GM21390 (cell line): ENCODE measurements at regions not wholly inside any gene's neighbourhood (a gene's known extent, or its start where the extent isn't known, plus 50 kb on each side); places are given as distances from the start of the nearest gene placed in this dataset.

Source experiments
- ATAC-seq: cut with Tn5 transposase; IDR thresholded peaks from one replicate; pipeline ENCODE4 v1.9.1; 2021; ENCODE audit not compliant: unreplicated experiment

DNA sequence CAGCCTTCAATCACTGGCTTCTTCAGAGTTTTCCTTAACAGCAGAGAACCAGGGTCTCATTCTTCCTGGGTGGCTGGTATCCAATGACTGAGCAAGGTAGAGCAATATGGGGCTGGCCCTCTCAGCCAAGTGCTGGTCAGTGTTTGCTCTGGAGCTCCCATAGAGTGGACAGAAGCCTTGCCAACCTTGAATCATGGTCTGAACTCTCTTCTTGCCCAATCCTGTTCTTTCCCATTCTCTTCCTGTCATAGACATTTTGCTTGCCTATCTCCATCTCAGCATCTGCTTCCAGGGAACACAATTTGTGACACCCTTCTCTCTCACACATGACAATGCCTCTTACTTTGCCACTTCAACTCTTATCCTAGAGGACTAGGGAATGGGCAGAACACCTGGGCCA, 245.6 kb upstream of the PEX5L start:
- no peak for ATAC-seq

DNA sequence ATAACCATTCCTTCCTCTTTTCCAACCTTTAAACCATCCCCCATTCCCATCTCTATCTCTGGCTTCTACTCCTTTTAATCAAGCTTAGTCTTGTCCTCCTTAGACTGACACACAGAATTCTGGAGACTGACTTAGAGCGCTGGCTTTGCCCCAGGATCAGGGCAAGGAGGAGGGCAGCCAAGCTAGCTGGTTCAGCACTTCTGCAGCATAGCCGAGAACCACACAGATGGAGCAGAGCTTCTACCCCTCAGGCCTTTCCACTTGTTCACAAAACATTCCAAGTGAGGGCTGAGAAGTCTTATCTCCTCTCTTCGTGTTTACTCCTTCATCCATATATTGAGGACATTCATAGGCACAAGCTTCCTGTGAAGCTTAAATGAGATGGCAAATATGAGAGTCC, 246.5 kb upstream of the PEX5L start:
- ATAC-seq: no peak

- no peak for ATAC-seq
Measured at GRCh38 chr3:180284331-180285110, 247.8 kb upstream of the PEX5L start.

DNA sequence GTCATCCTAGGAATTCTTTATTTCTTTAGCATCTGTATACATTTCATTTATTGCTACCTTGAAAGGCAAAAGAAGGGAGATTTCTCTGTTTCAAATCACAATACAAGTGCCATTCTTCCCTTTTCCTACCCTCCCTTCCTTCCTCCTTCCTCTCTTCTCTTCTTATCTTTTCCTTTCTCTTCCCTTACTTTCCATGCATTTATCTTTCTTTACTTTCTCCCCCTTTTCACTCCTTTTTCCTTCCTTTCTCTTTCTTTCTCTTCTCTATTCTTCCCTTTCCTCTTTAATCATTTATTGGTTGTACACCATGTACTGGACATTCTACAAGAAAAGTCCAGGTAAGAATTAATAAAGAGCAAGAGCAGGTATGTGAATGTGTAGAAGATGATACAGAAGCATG, 251.0 kb upstream of the PEX5L start:
- ATAC-seq: no peak

- ATAC-seq: no peak
Measured at GRCh38 chr3:180288816-180289215, 252.1 kb upstream of the PEX5L start.

DNA sequence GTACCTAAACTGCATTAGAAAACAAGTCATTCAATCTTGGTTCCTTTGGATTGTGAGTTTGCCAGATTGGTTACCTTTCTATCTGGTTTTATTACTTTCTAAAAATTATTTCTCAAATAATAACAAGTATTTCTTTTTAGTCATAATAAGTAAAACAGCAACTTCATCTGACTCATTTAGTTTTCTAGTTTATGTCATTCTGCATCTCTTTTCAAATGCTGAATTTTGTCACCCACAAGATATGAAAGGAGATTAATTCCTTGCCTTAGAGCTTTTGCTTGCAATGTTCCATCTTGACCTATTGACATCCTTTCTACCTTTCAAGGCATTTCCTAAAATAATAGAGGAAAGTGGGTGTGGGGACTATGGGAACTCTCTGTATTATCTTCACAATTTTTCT, 253.6 kb upstream of the PEX5L start:
- ATAC-seq: no peak

DNA sequence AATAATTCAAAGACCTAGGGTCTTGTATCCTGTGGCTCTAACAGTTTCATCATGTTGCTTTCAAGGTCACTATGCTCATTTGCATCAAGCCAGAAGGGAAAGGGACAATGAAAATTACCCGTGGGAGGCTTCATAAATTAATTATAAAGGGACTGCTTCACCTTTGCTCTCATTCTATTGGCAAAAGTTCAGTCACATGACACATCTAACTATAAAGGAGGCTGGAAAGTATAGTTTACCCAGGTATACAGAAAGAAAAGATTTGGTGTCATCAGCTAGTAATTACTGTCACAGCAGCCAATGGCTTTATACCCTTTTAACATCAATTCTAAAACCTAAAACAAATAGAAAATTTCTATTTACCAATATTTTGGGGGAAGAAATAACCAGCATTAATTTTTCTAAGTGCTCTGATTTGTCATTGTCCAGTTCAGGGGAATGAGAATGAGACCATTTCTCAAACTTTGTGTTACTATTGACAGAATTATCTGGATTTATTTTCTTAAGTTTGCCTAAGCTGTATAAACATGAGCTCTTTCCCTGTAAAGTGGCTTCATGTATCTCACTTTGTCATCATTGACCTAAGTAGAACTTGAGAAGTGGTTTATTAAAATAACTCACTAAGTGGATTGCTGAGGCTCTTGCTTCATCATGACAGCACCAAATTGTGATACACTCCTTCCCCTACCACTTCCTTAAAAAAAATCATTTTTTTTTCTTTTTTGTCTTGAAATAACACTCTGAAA, 257.7 kb upstream of the PEX5L start:
- ATAC-seq: no peak

GRCh38 chr3:180295811-180296210, 259.1 kb upstream of the PEX5L start:
- no peak for ATAC-seq

- ATAC-seq: no peak
Measured at GRCh38 chr3:180296971-180297370, 260.2 kb upstream of the PEX5L start.

DNA sequence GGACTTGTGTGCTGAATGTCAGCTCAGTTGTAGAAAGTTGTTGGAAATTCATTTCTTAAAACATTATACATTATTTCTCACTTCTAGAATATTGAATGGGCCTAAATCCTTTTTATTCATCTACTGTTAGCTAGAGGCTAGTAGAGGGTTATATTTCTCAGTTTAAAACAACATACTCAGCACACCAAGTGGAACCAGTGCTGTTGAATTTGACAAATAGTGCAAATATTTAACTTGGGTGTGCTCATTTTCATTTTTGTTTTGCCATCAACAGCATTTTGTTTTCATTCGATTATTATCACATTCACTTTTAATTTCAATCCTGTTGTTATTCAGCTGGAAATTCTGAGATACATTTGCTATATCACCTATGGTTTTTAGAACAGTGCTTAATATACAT, 269.4 kb upstream of the PEX5L start:
- no peak for ATAC-seq

- ATAC-seq: no peak
Measured at GRCh38 chr3:180306691-180307090, 270.0 kb upstream of the PEX5L start.

- ATAC-seq: no peak
Measured at GRCh38 chr3:180311242-180311641, 274.5 kb upstream of the PEX5L start.

GRCh38 chr3:180316321-180316720, 279.6 kb upstream of the PEX5L start:
- no peak for ATAC-seq

DNA sequence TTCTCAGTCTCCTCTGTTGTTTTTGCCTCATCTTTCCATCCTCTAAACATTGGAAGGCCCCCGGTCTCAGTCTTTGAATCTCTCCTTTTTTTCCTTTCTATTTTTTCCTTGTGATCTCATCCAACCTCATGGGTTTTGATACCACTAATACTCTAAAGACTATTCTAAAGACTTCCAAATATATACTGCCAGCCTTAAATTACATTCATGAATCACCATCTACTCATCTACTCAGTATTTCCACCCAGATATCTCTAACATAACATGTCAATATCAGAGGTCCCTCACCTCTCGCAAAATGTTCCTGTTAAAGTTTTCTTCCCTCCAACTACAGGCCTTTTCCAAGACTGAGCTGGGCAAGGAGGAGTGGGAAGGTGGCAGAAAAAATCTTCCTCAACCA, 282.5 kb upstream of the TTC14 start:
- no peak for ATAC-seq

GRCh38 chr3:180320631-180321030, 281.3 kb upstream of the TTC14 start:
- no peak for ATAC-seq

DNA sequence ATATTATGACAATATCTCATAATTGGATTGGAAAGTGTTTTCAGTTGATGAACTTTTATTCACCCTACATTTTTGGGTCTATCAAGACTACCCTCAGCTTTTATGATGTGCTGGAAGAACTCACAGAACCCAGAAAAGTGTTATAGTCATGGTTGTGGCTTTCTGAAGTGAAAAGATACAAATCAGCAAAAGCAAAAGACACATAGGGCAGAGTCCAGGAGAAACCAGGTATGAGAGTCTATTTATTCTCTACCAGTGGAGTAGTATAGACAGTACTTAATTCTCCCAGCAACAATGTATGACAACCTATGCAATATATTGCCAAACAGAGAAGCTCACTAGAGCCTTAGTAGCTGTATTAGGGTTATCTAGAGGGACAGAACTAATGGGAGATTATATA, 280.4 kb upstream of the TTC14 start:
- no peak for ATAC-seq

DNA sequence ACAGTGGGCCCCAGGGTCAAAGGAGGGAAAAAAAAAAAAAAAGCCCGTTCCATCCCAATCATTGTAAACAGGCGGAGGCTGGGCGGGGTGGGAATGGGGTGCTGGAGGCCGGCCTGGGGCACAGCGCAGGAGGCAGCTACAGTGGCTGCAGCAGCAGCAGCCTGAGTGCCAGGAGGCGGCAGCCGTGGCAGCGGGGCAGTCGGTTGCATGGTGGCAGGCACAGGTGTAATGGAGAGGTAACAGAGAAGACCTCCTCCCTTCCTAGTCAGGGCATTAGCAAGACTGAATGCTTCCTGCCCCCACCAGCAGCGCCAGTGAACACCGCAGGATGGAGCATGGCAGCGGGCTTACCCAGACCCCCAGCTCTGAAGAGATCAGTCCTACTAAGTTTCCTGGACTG, 279.1 kb upstream of the TTC14 start:
- no peak for ATAC-seq

GRCh38 chr3:180324791-180325190, 277.2 kb upstream of the TTC14 start:
- no peak for ATAC-seq

DNA sequence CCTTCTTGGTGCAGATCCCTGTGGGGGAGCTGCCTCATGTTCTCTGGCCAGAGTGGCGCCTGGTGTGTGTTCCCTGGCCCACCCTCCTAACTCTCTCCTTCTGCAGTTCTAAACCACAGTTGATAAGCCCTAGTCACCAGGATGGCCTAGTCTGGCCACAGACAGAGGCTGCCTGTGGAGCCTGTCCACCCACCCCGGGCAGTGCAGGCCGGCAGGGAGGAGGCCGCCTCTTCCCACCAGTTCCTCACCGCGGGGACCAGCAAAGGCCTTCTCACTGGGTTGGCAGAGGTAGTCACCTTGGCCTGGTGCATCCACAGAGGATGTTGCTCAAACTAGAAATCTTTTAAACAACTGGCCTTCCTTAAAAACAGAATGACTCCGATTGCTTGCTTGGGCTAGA, 276.4 kb upstream of the TTC14 start:
- ATAC-seq: no peak

- ATAC-seq: no peak
Measured at GRCh38 chr3:180325958-180326357, 276.0 kb upstream of the TTC14 start.

DNA sequence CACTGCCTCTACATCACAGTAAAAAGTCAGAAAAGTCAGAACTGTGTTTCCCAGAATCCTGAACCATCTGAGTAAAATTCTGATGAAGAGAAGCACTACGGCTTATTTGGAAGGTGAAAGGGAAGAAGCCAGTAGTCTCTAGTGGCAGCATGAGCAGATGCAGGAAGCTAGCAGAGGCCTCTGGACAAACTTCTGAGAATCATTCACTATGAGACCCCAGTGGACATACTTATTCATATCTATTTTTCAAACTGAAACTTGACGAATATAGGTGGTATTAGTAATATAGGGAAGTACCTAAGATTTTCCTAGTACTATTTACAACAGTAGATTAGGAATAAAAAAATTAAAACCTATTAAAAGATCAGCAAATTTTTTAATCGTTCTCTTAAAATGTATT, 272.8 kb upstream of the TTC14 start:
- ATAC-seq: peak; percentile 68

GRCh38 chr3:180329847-180330246, 272.1 kb upstream of the TTC14 start:
- ATAC-seq: no peak

DNA sequence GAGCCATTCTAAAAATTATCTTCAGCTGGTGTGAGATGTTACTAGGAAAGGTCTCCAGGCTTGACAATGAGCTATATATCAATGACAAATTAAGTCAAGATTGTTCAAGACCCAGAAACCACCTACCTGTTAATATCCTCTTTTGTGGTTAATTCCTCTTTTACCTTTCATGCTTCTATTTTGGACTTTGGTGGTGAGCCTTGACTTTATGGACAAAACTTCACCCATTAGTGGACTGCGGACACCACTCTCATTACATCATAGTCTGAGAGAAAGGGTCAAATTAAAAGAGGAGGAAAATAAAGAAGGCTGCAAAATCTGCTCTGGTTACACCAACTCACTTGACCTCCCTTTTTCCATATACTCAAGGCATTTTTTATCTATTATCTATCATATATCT, 271.5 kb upstream of the TTC14 start:
- no peak for ATAC-seq
